ENCODE measurements at regions not wholly inside any gene's neighbourhood (a gene's known extent, or its start where the extent isn't known, plus 50 kb on each side); places are given as distances from the start of the nearest gene placed in this dataset.

- TF ChIP-seq CTCF (IDR thresholded peaks at IDR 0.05) (no peak), EP300 (IDR thresholded peaks at IDR 0.05) (no peak), POLR2A (IDR thresholded peaks at IDR 0.05) (no peak)
These were observed 121.9 kb upstream of the DPH6 start for GRCh38 chr15:35667908-35668307.

All from tibial nerve (tissue), 4 donors.